IMR-90 (cell line): ENCODE measurements at regions not wholly inside any gene's neighbourhood (a gene's known extent, or its start where the extent isn't known, plus 50 kb on each side); places are given as distances from the start of the nearest gene placed in this dataset.

Experiments
- BHLHE40 ChIP-seq: fragments of 150-350 bp; IDR thresholded peaks from 2 replicates; pipeline ENCODE4 v1.6.1; 2016; ENCODE audit warnings: mild to moderate bottlenecking, low read depth, low read length
- CTCF ChIP-seq: conservative IDR thresholded peaks from 2 replicates; pipeline ENCODE4 v1.5.1; 2012; ENCODE audit warnings: mild to moderate bottlenecking, low read depth, low read length, improper control_type of control experiment
- MAFK ChIP-seq: IDR thresholded peaks from 2 replicates; pipeline ENCODE4 v1.6.1; 2012; ENCODE audit warnings: low read depth, low read length, improper control_type of control experiment
- NFE2L2 ChIP-seq: fragments of 150-350 bp; IDR thresholded peaks from 2 replicates; pipeline ENCODE4 v1.6.1; 2016; ENCODE audit warnings: low read depth, mild to moderate bottlenecking, low read length
- POLR2A ChIP-seq: IDR thresholded peaks from 2 replicates; pipeline ENCODE4 v1.6.1; 2012; ENCODE audit warnings: mild to moderate bottlenecking, low read depth, low read length
- RAD21 ChIP-seq: IDR thresholded peaks from 2 replicates; pipeline ENCODE4 v1.6.1; 2012; ENCODE audit warnings: low read length, improper control_type of control experiment

GRCh38 chr1:218499911-218500310 lies 154.8 kb downstream of the TGFB2 start:
- no peak for TF ChIP-seq MAFK
- TF ChIP-seq CTCF: no peak
- TF ChIP-seq POLR2A: no peak
- no peak for TF ChIP-seq NFE2L2
- TF ChIP-seq RAD21: no peak
- no peak for TF ChIP-seq BHLHE40
